HG02943 (cell line): ENCODE measurements at regions not wholly inside any gene's neighbourhood (a gene's known extent, or its start where the extent isn't known, plus 50 kb on each side); places are given as distances from the start of the nearest gene placed in this dataset.

ENCODE experiments used
- ATAC-seq: cut with Tn5 transposase; IDR thresholded peaks from one replicate; pipeline ENCODE4 v1.9.1; 2021; ENCODE audit warnings: mild to moderate bottlenecking, low read depth, moderate library complexity; ENCODE audit not compliant: unreplicated experiment

- ATAC-seq = no peak
Observed at GRCh38 chr10:65335311-65335710, 1590.5 kb upstream of the LRRTM3 start.

GRCh38 chr10:65340340-65340739 is 1585.5 kb upstream of the LRRTM3 start:
- ATAC-seq = no peak

- ATAC-seq = no peak
Observed at GRCh38 chr10:65341323-65341925, 1584.4 kb upstream of the LRRTM3 start.

GRCh38 chr10:65342245-65342644 is 1583.6 kb upstream of the LRRTM3 start:
- ATAC-seq = no peak

- no peak for ATAC-seq
Observed at GRCh38 chr10:65346466-65346865, 1579.4 kb upstream of the LRRTM3 start.

GRCh38 chr10:65348637-65349036 is 1577.2 kb upstream of the LRRTM3 start:
- no peak for ATAC-seq

GRCh38 chr10:65350611-65351010 is 1575.2 kb upstream of the LRRTM3 start:
- no peak for ATAC-seq

GRCh38 chr10:65355141-65355680 is 1570.6 kb upstream of the LRRTM3 start:
- ATAC-seq = no peak

GRCh38 chr10:65358565-65358964 is 1567.3 kb upstream of the LRRTM3 start:
- ATAC-seq = no peak

GRCh38 chr10:65360497-65360896 is 1565.3 kb upstream of the LRRTM3 start:
- ATAC-seq = no peak

GRCh38 chr10:65365878-65366277 is 1560.0 kb upstream of the LRRTM3 start:
- no peak for ATAC-seq

GRCh38 chr10:65367706-65368105 is 1558.1 kb upstream of the LRRTM3 start:
- no peak for ATAC-seq

- no peak for ATAC-seq
Observed at GRCh38 chr10:65375528-65375927, 1550.3 kb upstream of the LRRTM3 start.

- no peak for ATAC-seq
Observed at GRCh38 chr10:65377687-65378086, 1548.1 kb upstream of the LRRTM3 start.

GRCh38 chr10:65394502-65395297 is 1531.1 kb upstream of the LRRTM3 start:
- no peak for ATAC-seq

- ATAC-seq = no peak
Observed at GRCh38 chr10:65395631-65396030, 1530.2 kb upstream of the LRRTM3 start.

- ATAC-seq = no peak
Observed at GRCh38 chr10:65396997-65397396, 1528.8 kb upstream of the LRRTM3 start.

GRCh38 chr10:65408401-65408800 is 1517.4 kb upstream of the LRRTM3 start:
- ATAC-seq = no peak

- ATAC-seq = no peak
Observed at GRCh38 chr10:65413001-65413400, 1512.8 kb upstream of the LRRTM3 start.

- ATAC-seq = no peak
Observed at GRCh38 chr10:65415318-65415717, 1510.5 kb upstream of the LRRTM3 start.

- ATAC-seq = no peak
Observed at GRCh38 chr10:65416094-65416493, 1509.7 kb upstream of the LRRTM3 start.

- ATAC-seq = no peak
Observed at GRCh38 chr10:65419629-65420028, 1506.2 kb upstream of the LRRTM3 start.
